ENCODE measurements at regions not wholly inside any gene's neighbourhood (a gene's known extent, or its start where the extent isn't known, plus 50 kb on each side); places are given as distances from the start of the nearest gene placed in this dataset.

DNA sequence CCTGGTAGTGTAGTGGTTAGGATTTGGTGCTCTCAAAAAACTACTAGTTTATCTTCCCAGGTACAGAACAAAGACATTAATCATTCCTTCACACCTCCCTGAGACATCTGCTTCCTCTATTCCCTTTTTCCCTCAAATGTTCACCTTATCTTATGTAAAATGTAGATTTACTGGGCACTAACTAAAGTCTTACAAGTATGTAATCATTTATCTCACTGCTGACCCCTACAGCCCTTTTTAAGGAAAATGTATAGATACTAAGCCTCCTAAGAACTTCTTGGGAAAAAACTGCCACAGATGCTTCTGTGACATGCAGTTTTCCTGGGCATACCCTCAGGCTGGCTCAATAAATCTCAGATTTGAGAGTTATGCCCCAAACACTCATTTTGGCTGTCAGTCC, 50.8 kb upstream of the NEK7 start:
- DNase-seq: no peak
